Chondrocyte (in vitro differentiated cells): ENCODE measurements at regions not wholly inside any gene's neighbourhood (a gene's known extent, or its start where the extent isn't known, plus 50 kb on each side); places are given as distances from the start of the nearest gene placed in this dataset.

Source experiments
- DNase-seq: peaks from one replicate; pipeline ENCODE4 v3.0.0; 2021; ENCODE audit warnings: mixed read lengths, low spot score
- H3K27ac Mint-ChIP-seq: one replicate; pipeline ENCODE4 v1.8.0; 2021; ENCODE audit warnings: mild to moderate bottlenecking, moderate library complexity, mixed read lengths; ENCODE audit not compliant: unreplicated experiment
- H3K27me3 Mint-ChIP-seq: 2 replicates; pipeline ENCODE4 v1.8.0; 2021; ENCODE audit warnings: low read depth, mixed read lengths
- H3K36me3 Mint-ChIP-seq: 2 replicates; pipeline ENCODE4 v1.8.0; 2021; ENCODE audit warnings: low read depth, mixed read lengths
- H3K4me1 Mint-ChIP-seq: 2 replicates; pipeline ENCODE4 v1.8.0; 2021; ENCODE audit warnings: low read depth, mild to moderate bottlenecking, mixed read lengths
- H3K4me3 Mint-ChIP-seq: one replicate; pipeline ENCODE4 v1.8.0; 2021; ENCODE audit warnings: mild to moderate bottlenecking, moderate library complexity, mixed read lengths; ENCODE audit not compliant: unreplicated experiment
- H3K9me3 Mint-ChIP-seq: 2 replicates; pipeline ENCODE4 v1.8.0; 2021; ENCODE audit warnings: low read depth, mixed read lengths
- CTCF ChIP-seq: fragments of 200-600 bp; sonication (generic); IDR thresholded peaks from 2 replicates; pipeline ENCODE4 v1.5.0; 2021; ENCODE audit warnings: antibody characterized with exemption, mild to moderate bottlenecking, moderate library complexity

GRCh38 chr2:53220969-53221368 lies 546.6 kb upstream of the CHAC2 start:
- DNase-seq = no peak
- Mint-ChIP-seq H3K4me3 (no peak overlapping the region), H3K36me3 (no peaks in the 10 kb centered on the region), H3K9me3 (no peaks in the 10 kb centered on the region), H3K4me1 (no peaks in the 10 kb centered on the region), H3K27me3 (peaks cover 23% of the 10 kb centered on the region), H3K27ac (no peak overlapping the region)
- TF ChIP-seq CTCF = no peak

GRCh38 chr2:53217250-53217649 lies 550.4 kb upstream of the CHAC2 start:
- no peak for TF ChIP-seq CTCF
- Mint-ChIP-seq H3K27ac (no peak overlapping the region), H3K4me1 (no peaks in the 10 kb centered on the region), H3K4me3 (no peak overlapping the region), H3K27me3 (peaks cover 13% of the 10 kb centered on the region), H3K36me3 (no peaks in the 10 kb centered on the region), H3K9me3 (peaks cover 14% of the 10 kb centered on the region)
- DNase-seq = no peak

- H3K4me3 Mint-ChIP-seq = no peak overlapping the region
- no peaks in the 10 kb centered on the region for H3K4me1 Mint-ChIP-seq
- no peak overlapping the region for H3K27ac Mint-ChIP-seq
- DNase-seq = no peak
- H3K27me3 Mint-ChIP-seq = peaks cover 10% of the 10 kb centered on the region
- H3K36me3 Mint-ChIP-seq = no peaks in the 10 kb centered on the region
- peaks cover 14% of the 10 kb centered on the region for H3K9me3 Mint-ChIP-seq
- no peak for TF ChIP-seq CTCF
Observed at GRCh38 chr2:53216805-53217204, 550.8 kb upstream of the CHAC2 start.

- H3K4me3 Mint-ChIP-seq = no peak overlapping the region
- peaks cover 14% of the 10 kb centered on the region for H3K9me3 Mint-ChIP-seq
- no peaks in the 10 kb centered on the region for H3K36me3 Mint-ChIP-seq
- no peak for DNase-seq
- no peak for TF ChIP-seq CTCF
- peaks cover 1% of the 10 kb centered on the region for H3K27me3 Mint-ChIP-seq
- H3K4me1 Mint-ChIP-seq = no peaks in the 10 kb centered on the region
- no peak overlapping the region for H3K27ac Mint-ChIP-seq
Observed at GRCh38 chr2:53212576-53212975, 555.0 kb upstream of the CHAC2 start.

GRCh38 chr2:53211201-53211774 lies 556.3 kb upstream of the CHAC2 start:
- Mint-ChIP-seq H3K4me1 (no peaks in the 10 kb centered on the region), H3K36me3 (no peaks in the 10 kb centered on the region), H3K9me3 (peaks cover 14% of the 10 kb centered on the region), H3K27me3 (peaks cover 10% of the 10 kb centered on the region), H3K4me3 (no peak overlapping the region), H3K27ac (no peak overlapping the region)
- no peak for TF ChIP-seq CTCF
- no peak for DNase-seq
